Upper lobe of right lung (tissue), 1 donor: ENCODE measurements at regions not wholly inside any gene's neighbourhood (a gene's known extent, or its start where the extent isn't known, plus 50 kb on each side); places are given as distances from the start of the nearest gene placed in this dataset.

ENCODE experiments used
- ATAC-seq: fragments of 200-7000 bp; cut with Tn5 transposase; one replicate; pipeline ENCODE4 v1.9.1; 2020; ENCODE audit warnings: mild to moderate bottlenecking, moderate library complexity
- DNase-seq: peaks from one replicate; pipeline ENCODE4 v3.0.0-alpha.2; 2020
- H3K27ac ChIP-seq: fragments of 200-600 bp; one replicate; pipeline ENCODE4 v1.8.0; 2022
- H3K27me3 ChIP-seq: fragments of 200-600 bp; one replicate; pipeline ENCODE4 v1.8.0; 2022; ENCODE audit warnings: mild to moderate bottlenecking
- H3K36me3 ChIP-seq: fragments of 200-600 bp; one replicate; pipeline ENCODE4 v1.8.0; 2022
- H3K4me1 ChIP-seq: fragments of 200-600 bp; one replicate; pipeline ENCODE4 v1.8.0; 2022
- H3K4me3 ChIP-seq: fragments of 200-600 bp; one replicate; pipeline ENCODE4 v1.8.0; 2022; ENCODE audit warnings: mild to moderate bottlenecking
- H3K9me3 ChIP-seq: fragments of 200-600 bp; one replicate; pipeline ENCODE4 v1.8.0; 2022
- CTCF ChIP-seq: fragments of 200-600 bp; IDR thresholded peaks from one replicate; pipeline ENCODE4 v1.8.0; 2022; ENCODE audit warnings: antibody characterized with exemption
- intact Hi-C: fragments of 100-400 bp; cut with DNase I; formaldehyde crosslinking; loops from one replicate; pipeline ENCODE4 v1.11.0; 2022
- donor health status: DM: no; HTN: yes; CAD: no; lungs with severe emphysema.

- Histone ChIP-seq H3K27ac (no peak overlapping the region), H3K36me3 (no peaks in the 10 kb centered on the region), H3K4me1 (peaks cover 8% of the 10 kb centered on the region), H3K4me3 (no peak overlapping the region), H3K9me3 (no peaks in the 10 kb centered on the region), H3K27me3 (no peaks in the 10 kb centered on the region)
- no peak for ATAC-seq
- TF ChIP-seq CTCF = no peak
- intact Hi-C loops = no loop called here
- no peak for DNase-seq
Observed at GRCh38 chr4:165768281-165768680, 104.8 kb upstream of the TLL1 start.

GRCh38 chr4:165774326-165774725 is 98.7 kb upstream of the TLL1 start:
- Histone ChIP-seq H3K36me3 (no peaks in the 10 kb centered on the region), H3K27me3 (no peaks in the 10 kb centered on the region), H3K9me3 (no peaks in the 10 kb centered on the region), H3K4me3 (no peak overlapping the region), H3K4me1 (no peaks in the 10 kb centered on the region), H3K27ac (no peak overlapping the region)
- TF ChIP-seq CTCF = no peak
- no peak for ATAC-seq
- intact Hi-C loops = no loop called here
- DNase-seq = no peak

- no peak overlapping the region for H3K27ac ChIP-seq
- TF ChIP-seq CTCF = no peak
Observed at GRCh38 chr4:165779950-165780670, 92.9 kb upstream of the TLL1 start.

GRCh38 chr4:165780735-165781134 is 92.3 kb upstream of the TLL1 start:
- no peak for DNase-seq
- H3K27ac ChIP-seq = no peak overlapping the region
- H3K27me3 ChIP-seq = no peaks in the 10 kb centered on the region
- H3K4me1 ChIP-seq = no peaks in the 10 kb centered on the region
- no peak overlapping the region for H3K4me3 ChIP-seq
- H3K36me3 ChIP-seq = no peaks in the 10 kb centered on the region
- TF ChIP-seq CTCF = no peak
- no peaks in the 10 kb centered on the region for H3K9me3 ChIP-seq
- no peak for ATAC-seq
- intact Hi-C loops = no loop called here

More at GRCh38 chr4:165779950-165780670, 92.9 kb upstream of the TLL1 start:
- ATAC-seq (peak; percentile 49), DNase-seq (no peak)
- Histone ChIP-seq H3K9me3 (no peaks in the 10 kb centered on the region), H3K4me3 (no peak overlapping the region), H3K27me3 (no peaks in the 10 kb centered on the region), H3K4me1 (no peaks in the 10 kb centered on the region), H3K36me3 (no peaks in the 10 kb centered on the region)
- intact Hi-C loops = no loop called here

- H3K27ac ChIP-seq = no peak overlapping the region
- no peaks in the 10 kb centered on the region for H3K27me3 ChIP-seq
- H3K9me3 ChIP-seq = no peaks in the 10 kb centered on the region
Observed at GRCh38 chr4:165782623-165783022, 90.4 kb upstream of the TLL1 start.

More at GRCh38 chr4:165782623-165783022, 90.4 kb upstream of the TLL1 start:
- H3K36me3 ChIP-seq = no peaks in the 10 kb centered on the region
- ATAC-seq = no peak
- no peaks in the 10 kb centered on the region for H3K4me1 ChIP-seq
- H3K4me3 ChIP-seq = no peak overlapping the region
- no peak for DNase-seq
- intact Hi-C loops = no loop called here
- no peak for TF ChIP-seq CTCF
